Neuronal stem cell (in vitro differentiated cells): ENCODE measurements at regions not wholly inside any gene's neighbourhood (a gene's known extent, or its start where the extent isn't known, plus 50 kb on each side); places are given as distances from the start of the nearest gene placed in this dataset.
"Not testable (repeated sequence)": the region's sequence is repeated elsewhere in the genome, so short reads cannot be mapped to it uniquely, and the experiment has no call there.

Experiments used
- DNase-seq: peaks from one replicate; pipeline ENCODE4 v3.0.0-alpha.2; 2013; ENCODE audit warnings: low spot score
- H2AFZ ChIP-seq: one replicate; pipeline ENCODE4 v1.6.1; 2013; ENCODE audit warnings: mild to moderate bottlenecking, low read length, inconsistent platforms
- H2AK5ac ChIP-seq: 2 replicates; pipeline ENCODE4 v1.6.1; 2013; ENCODE audit warnings: low read depth, mild to moderate bottlenecking, inconsistent platforms, low read length, moderate library complexity, mixed read lengths
- H2BK120ac ChIP-seq: 2 replicates; pipeline ENCODE4 v1.6.1; 2013; ENCODE audit warnings: low read depth, mild to moderate bottlenecking, inconsistent platforms, low read length, moderate library complexity, mixed read lengths
- H2BK12ac ChIP-seq: one replicate; pipeline ENCODE4 v1.6.1; 2013; ENCODE audit warnings: low read length, inconsistent platforms
- H2BK15ac ChIP-seq: 2 replicates; pipeline ENCODE4 v1.6.1; 2013; ENCODE audit warnings: mild to moderate bottlenecking, low read length, inconsistent platforms, mixed read lengths
- H2BK5ac ChIP-seq: one replicate; pipeline ENCODE4 v1.6.1; 2013; ENCODE audit warnings: inconsistent platforms, mild to moderate bottlenecking, low read length, moderate library complexity
- H3K14ac ChIP-seq: one replicate; pipeline ENCODE4 v1.6.1; 2013; ENCODE audit warnings: low read length, inconsistent platforms
- H3K18ac ChIP-seq: 2 replicates; pipeline ENCODE4 v1.6.1; 2013; ENCODE audit warnings: low read length, inconsistent platforms
- H3K23ac ChIP-seq: 2 replicates; pipeline ENCODE4 v1.6.1; 2013; ENCODE audit warnings: low read depth, mild to moderate bottlenecking, mixed read lengths, low read length, inconsistent platforms; ENCODE audit not compliant: poor library complexity
- H3K27ac ChIP-seq: replicated peaks from 3 replicates; pipeline ENCODE4 v1.5.1; 2013; ENCODE audit warnings: low read length, inconsistent platforms
- H3K27me3 ChIP-seq, 3 experiments: 2 replicates each; pipeline ENCODE4 v1.6.1; 2013; ENCODE audit warnings: low read length in 3 of 3, mild to moderate bottlenecking in 2 of 3, inconsistent platforms in 1 of 3, low read depth in 1 of 3, mixed read lengths in 1 of 3, moderate library complexity in 1 of 3; ENCODE audit not compliant: control insufficient read depth in 3 of 3, insufficient read depth in 3 of 3
- H3K36me3 ChIP-seq, 2 donors: replicated peaks in 1 of 2; 2 replicates each; pipeline ENCODE4 v1.6.1; 2013; ENCODE audit warnings: low read length in 2 of 2; ENCODE audit not compliant: control insufficient read depth in 2 of 2, insufficient read depth in 2 of 2
- H3K4ac ChIP-seq: 2 replicates; pipeline ENCODE4 v1.6.1; 2013; ENCODE audit warnings: inconsistent platforms, mild to moderate bottlenecking, low read length, moderate library complexity
- H3K4me1 ChIP-seq, 2 donors: 1 replicate in 1 of 2; 2 replicates in 1 of 2; pipeline ENCODE4 v1.6.1; 2013; ENCODE audit warnings: low read length in 2 of 2, low read depth in 1 of 2; ENCODE audit not compliant: control insufficient read depth in 2 of 2, insufficient read depth in 1 of 2
- H3K4me2 ChIP-seq: one replicate; pipeline ENCODE4 v1.6.1; 2013; ENCODE audit warnings: mild to moderate bottlenecking, low read length, inconsistent platforms; ENCODE audit not compliant: insufficient read depth, poor library complexity, severe bottlenecking
- H3K4me3 ChIP-seq, 2 donors: 2 replicates each; pipeline ENCODE4 v1.5.1; 2013; ENCODE audit warnings: low read length in 2 of 2, mild to moderate bottlenecking in 2 of 2, inconsistent platforms in 1 of 2, moderate library complexity in 1 of 2
- H3K79me1 ChIP-seq: one replicate; pipeline ENCODE4 v1.6.1; 2013; ENCODE audit warnings: low read depth, mild to moderate bottlenecking, inconsistent platforms, low read length, moderate library complexity
- H3K9ac ChIP-seq: one replicate; pipeline ENCODE4 v1.6.1; 2013; ENCODE audit warnings: mild to moderate bottlenecking, low read depth, low read length, inconsistent platforms; ENCODE audit not compliant: poor library complexity
- H3K9me3 ChIP-seq, 2 donors: replicated peaks in 1 of 2; 2 replicates each; pipeline versions ENCODE3 to v1.6.1; 2013; ENCODE audit warnings: low read length in 2 of 2, mild to moderate bottlenecking in 2 of 2, inconsistent platforms in 1 of 2, low read depth in 1 of 2, mixed read lengths in 1 of 2, moderate library complexity in 1 of 2; ENCODE audit not compliant: control insufficient read depth in 2 of 2, insufficient read depth in 1 of 2
- H4K8ac ChIP-seq: one replicate; pipeline ENCODE4 v1.6.1; 2013; ENCODE audit warnings: low read depth, mild to moderate bottlenecking, inconsistent platforms, low read length, moderate library complexity
- H4K91ac ChIP-seq: one replicate; pipeline ENCODE4 v1.6.1; 2013; ENCODE audit warnings: low read length, low read depth, mild to moderate bottlenecking, inconsistent platforms; ENCODE audit not compliant: poor library complexity
- WGBS, 2 donors: extraction: QIAGEN DNeasy Blood & Tissue Kit; methylation state at CpG; one replicate each; pipeline ENCODE4 v1.1.7; 2013; ENCODE audit warnings: missing lambda C conversion rate in 2 of 2, mixed read lengths in 1 of 2; ENCODE audit not compliant: insufficient read length in 2 of 2, insufficient replicate concordance in 1 of 2; ENCODE audit errors: extremely low coverage in 2 of 2; 5-methylcytosine and 5-hydroxymethylcytosine counted together

GRCh38 chr4:149047368-149047767 lies 605.2 kb upstream of the NR3C2 start:
- H2BK12ac ChIP-seq: no peak overlapping the region
- no peak overlapping the region for H2AFZ ChIP-seq
- no peaks in the 10 kb centered on the region for H3K9me3 ChIP-seq
- H3K27ac ChIP-seq: no peak overlapping the region
- no peak overlapping the region for H2BK5ac ChIP-seq
- H3K23ac ChIP-seq: no peak overlapping the region
- no peaks in the 10 kb centered on the region for H3K36me3 ChIP-seq
- WGBS, 2 donors: no CpG with 5 or more reads among the region's 2 CpGs
- H3K79me1 ChIP-seq: no peaks in the 10 kb centered on the region
- no peak overlapping the region for H3K4me2 ChIP-seq
- H3K4me1 ChIP-seq: peaks cover 0 to 2% of the 10 kb centered on the region in 2 donors
- no peak for DNase-seq
- H4K8ac ChIP-seq: no peak overlapping the region
- no peaks in the 10 kb centered on the region for H3K27me3 ChIP-seq
- H4K91ac ChIP-seq: no peak overlapping the region
- no peak overlapping the region for H3K4ac ChIP-seq
- H3K9ac ChIP-seq: no peak overlapping the region
- H2BK15ac ChIP-seq: no peak overlapping the region
- H3K18ac ChIP-seq: no peak overlapping the region
- H2BK120ac ChIP-seq: no peak overlapping the region
- no peak overlapping the region for H2AK5ac ChIP-seq
- H3K4me3 ChIP-seq: no peak overlapping the region
- no peak overlapping the region for H3K14ac ChIP-seq

- Histone ChIP-seq H2AK5ac (no peak overlapping the region), H2BK12ac (no peak overlapping the region), H3K36me3 (no peaks in the 10 kb centered on the region), H4K8ac (no peak overlapping the region), H3K27me3 (no peaks in the 10 kb centered on the region), H2BK15ac (no peak overlapping the region), H3K23ac (no peak overlapping the region), H3K4me3 (no peak overlapping the region), H3K4ac (no peak overlapping the region), H3K4me2 (no peak overlapping the region), H3K18ac (no peak overlapping the region), H2BK5ac (no peak overlapping the region), H3K14ac (no peak overlapping the region), H4K91ac (no peak overlapping the region), H3K9me3 (no peaks in the 10 kb centered on the region), H3K4me1 (no peaks in the 10 kb centered on the region), H3K9ac (no peak overlapping the region), H3K27ac (no peak overlapping the region), H3K79me1 (no peaks in the 10 kb centered on the region), H2BK120ac (no peak overlapping the region), H2AFZ (no peak overlapping the region)
- WGBS, 2 donors: no CpG with 5 or more reads among the region's 3 CpGs
- DNase-seq: no peak
These were observed 603.5 kb upstream of the NR3C2 start for GRCh38 chr4:149045731-149046130.

GRCh38 chr4:149039786-149040185 lies 597.6 kb upstream of the NR3C2 start:
- not testable (repeated sequence) for H4K8ac ChIP-seq, H3K79me1 ChIP-seq, H3K23ac ChIP-seq, H3K36me3 ChIP-seq, H4K91ac ChIP-seq, H3K27me3 ChIP-seq, H2AK5ac ChIP-seq, H3K14ac ChIP-seq, H2BK15ac ChIP-seq, H3K4me2 ChIP-seq, H2AFZ ChIP-seq, H2BK120ac ChIP-seq, H2BK12ac ChIP-seq, H3K27ac ChIP-seq, H3K4me1 ChIP-seq, H3K4ac ChIP-seq, H3K9me3 ChIP-seq, DNase-seq, H3K4me3 ChIP-seq, H3K9ac ChIP-seq, H3K18ac ChIP-seq, H2BK5ac ChIP-seq
- no CpG with 5 or more reads among the region's 2 CpGs for WGBS, 2 donors

GRCh38 chr4:149031399-149031798 lies 589.2 kb upstream of the NR3C2 start:
- no peak for DNase-seq
- Histone ChIP-seq H3K4me3 (no peak overlapping the region), H2BK12ac (no peak overlapping the region), H3K9ac (no peak overlapping the region), H3K4me1 (no peaks in the 10 kb centered on the region), H3K4me2 (no peak overlapping the region), H3K14ac (no peak overlapping the region), H3K36me3 (no peaks in the 10 kb centered on the region), H3K23ac (no peak overlapping the region), H3K27ac (no peak overlapping the region), H2BK120ac (no peak overlapping the region), H4K8ac (no peak overlapping the region), H3K79me1 (no peaks in the 10 kb centered on the region), H4K91ac (no peak overlapping the region), H2BK15ac (no peak overlapping the region), H3K27me3 (no peaks in the 10 kb centered on the region), H2AFZ (no peak overlapping the region), H3K18ac (no peak overlapping the region), H2AK5ac (no peak overlapping the region), H2BK5ac (no peak overlapping the region), H3K9me3 (no peaks in the 10 kb centered on the region), H3K4ac (no peak overlapping the region)
